Amniotic epithelial cell (primary cell): ENCODE measurements at regions not wholly inside any gene's neighbourhood (a gene's known extent, or its start where the extent isn't known, plus 50 kb on each side); places are given as distances from the start of the nearest gene placed in this dataset.

Source experiments
- DNase-seq: peaks from one replicate; pipeline ENCODE4 v3.0.0-alpha.2; 2010; ENCODE audit warnings: low read depth

DNA sequence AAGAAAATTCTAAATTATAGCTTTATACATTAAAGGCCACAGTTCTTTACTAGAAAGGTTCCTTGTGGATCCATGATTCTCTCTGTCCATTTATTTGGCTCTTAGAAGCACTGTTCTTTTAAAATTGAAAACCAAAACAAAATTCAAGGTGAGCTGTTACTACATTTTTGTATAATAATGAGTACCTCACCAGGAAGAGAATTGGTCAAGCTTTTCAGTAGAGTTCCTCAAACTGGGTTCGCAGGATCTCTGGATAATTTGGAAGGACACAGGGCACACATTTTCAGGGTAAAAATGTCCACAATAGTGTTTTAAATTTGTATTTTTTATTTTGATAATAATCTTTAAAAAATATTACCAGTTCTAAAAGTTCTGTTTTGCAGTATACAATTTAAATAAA, 93.0 kb downstream of the PPP1R3A start:
- DNase-seq: no peak

DNA sequence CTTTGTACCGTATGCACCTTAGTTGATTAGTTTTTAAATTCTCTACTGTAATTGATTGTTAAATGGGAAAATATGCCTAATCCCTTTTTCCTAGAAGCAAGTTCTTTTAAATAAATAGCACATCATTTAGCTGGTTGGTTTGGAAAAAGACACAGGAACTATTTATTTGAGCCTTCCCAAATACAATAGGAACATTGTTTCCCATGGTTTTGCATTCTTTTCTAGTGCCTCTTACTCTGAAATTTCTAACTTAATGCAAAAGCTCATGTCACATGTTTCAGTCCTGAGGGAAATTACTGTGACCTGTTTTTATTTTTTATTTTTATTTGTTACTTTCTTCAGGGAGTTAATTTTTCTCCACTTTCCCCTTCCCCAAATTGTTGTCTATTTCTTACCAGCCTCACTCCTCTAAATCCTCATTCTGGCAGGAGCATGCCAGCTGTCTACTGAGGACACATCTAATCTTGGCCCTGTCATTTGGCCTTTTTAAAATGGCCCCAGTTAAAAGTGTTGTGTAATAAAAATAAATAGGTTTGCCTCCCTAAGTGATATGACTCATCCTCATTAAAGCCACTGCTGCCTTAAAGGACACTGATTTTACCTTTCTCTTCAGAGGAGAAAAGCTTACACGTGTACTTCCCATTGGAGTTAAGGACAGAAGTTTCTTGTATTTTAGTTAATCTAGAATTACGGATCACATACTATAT, 94.5 kb downstream of the PPP1R3A start:
- no peak for DNase-seq

DNA sequence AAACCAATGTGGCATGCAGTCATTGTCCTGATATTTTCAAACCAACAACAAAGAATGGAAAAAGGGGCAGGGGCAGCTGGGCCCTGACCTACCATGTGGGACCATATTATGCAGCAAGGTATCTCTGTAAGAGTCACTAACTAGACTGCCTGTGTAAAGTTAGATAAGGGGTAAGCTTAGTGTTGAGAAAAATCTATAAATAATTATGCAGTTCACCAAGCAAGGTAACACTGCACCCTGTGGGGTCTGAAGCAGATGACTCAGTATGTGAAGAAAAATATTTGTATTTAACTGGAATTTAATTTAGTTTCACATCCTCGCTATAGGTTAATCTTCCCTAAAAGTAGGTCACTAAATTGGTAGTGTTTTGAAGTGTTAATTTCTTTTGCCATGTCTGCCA, 99.3 kb downstream of the PPP1R3A start:
- no peak for DNase-seq

- no peak for DNase-seq
Observed at GRCh38 chr7:113816639-113817038, 102.2 kb downstream of the PPP1R3A start.

DNA sequence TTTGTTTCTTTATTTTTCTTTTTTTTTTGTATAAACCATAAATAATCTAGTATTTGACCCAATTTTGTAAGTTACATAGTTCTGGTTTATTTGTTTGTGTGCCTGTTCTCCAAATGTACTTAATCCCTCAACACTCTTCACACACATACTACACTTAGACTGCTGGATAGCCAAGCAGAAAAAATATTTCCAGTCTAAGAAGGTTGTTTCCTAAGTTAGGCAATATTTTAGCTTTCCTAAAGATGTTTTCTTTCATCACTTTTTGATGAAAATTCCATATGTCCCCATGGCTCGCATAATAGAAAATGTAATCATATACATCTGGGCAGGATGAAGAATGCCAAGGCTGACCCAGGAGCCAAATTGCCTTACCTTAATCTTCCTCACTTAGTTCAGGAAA, 105.3 kb downstream of the PPP1R3A start:
- DNase-seq: no peak

DNA sequence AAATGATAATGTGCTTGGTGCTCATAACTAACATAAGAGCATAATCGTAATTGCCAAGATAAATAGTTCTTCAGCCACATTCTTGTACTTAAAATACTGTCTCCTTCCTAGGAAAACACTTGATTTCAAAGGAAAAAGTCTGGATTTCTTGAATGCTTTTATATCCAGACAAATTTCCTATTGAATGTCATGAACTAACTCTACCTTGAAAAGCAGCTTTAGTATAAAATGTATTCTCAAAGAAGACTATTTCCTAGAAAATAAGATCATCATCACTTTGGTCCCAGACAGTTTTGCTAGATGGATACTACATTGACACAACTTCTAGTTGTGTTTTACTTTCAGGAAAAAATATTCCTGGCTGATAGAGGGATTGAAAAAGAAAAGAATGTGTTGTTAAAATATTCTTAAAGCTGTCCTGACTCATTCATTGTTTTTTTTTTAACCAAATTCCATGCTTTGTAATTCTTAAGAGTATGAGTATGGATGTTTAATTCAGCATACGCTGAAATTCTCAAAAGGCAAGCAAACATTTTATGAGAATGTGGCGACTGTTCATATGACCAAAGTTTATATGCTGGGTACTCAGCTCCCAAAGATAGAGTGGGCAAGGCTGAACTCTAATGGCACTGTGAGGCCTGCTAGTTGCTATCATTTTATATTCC, 106.1 kb downstream of the PPP1R3A start:
- DNase-seq: no peak

DNA sequence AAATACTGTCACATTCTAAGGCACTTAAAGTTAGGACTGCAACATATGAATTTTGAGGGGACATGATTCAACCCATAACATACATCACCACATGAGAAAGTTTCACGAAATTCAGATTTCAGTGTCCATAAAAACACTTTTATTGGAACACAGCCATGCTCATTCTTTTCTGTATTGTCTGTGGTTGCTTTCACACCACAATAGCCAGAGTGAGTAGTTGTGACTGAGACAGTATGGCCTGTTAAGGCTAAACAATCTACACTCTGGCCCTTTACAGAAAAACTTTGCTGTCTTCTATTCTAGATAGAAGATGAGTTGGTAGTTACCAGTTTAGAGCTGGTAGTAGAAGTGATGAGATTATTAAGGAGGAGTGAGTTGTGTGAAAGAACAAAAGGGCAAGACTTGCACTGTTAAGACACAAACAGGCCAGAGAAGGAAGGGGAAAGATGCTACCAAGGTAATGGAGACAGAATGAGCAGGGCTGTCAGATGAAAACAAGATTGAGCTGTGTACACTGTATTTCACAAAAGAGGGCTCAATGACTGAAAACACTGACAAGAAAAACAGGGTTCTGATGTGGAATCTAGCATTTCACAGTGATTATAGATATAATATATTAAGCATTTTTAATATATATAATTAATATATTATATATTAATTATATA, 108.6 kb downstream of the PPP1R3A start:
- no peak for DNase-seq

- DNase-seq: no peak
Observed at GRCh38 chr7:113809581-113809980, 109.2 kb downstream of the PPP1R3A start.

GRCh38 chr7:113806633-113807327, 112.0 kb downstream of the PPP1R3A start:
- no peak for DNase-seq

- DNase-seq: no peak
Observed at GRCh38 chr7:113805976-113806375, 112.8 kb downstream of the PPP1R3A start.

- no peak for DNase-seq
Observed at GRCh38 chr7:113804475-113805095, 114.2 kb downstream of the PPP1R3A start.

DNA sequence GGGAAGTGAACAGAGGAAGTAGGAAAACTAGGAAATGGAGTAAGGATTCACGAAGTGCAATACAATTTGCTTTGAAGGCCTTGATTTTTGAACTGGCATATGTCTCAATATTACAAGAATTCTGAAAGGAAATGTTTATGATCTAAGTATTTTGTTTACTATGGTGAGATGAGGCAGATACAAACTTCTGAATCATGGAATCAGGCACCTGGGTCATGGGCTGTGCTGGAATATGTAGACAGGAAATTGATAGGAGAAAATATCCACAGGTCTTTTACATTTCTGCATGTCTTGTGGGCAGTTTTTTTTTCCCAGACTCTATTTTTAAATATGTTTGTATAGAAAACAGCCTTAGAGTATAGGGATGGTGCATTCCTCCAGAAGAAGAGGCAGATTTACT, 117.1 kb downstream of the PPP1R3A start:
- DNase-seq: no peak

- DNase-seq: no peak
Observed at GRCh38 chr7:113800826-113801225, 118.0 kb downstream of the PPP1R3A start.

DNA sequence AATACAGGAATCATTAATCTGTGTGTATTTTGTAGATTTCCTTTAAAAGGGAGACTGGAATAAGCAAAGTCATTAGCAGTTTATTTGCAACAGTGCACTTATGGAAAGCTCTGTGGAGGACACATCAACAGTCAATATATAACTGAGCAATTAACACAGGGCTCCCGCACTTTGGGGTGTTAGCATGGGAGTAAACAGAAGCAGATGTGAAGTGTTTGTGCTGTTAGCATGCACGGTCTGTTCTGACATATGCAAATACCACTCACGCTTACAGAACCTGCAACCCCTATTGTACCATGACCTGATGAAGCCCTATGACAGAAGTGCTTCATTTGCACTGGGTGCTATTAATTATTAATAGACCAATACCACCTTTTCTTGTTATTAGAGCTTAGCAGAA, 118.9 kb downstream of the PPP1R3A start:
- no peak for DNase-seq

DNA sequence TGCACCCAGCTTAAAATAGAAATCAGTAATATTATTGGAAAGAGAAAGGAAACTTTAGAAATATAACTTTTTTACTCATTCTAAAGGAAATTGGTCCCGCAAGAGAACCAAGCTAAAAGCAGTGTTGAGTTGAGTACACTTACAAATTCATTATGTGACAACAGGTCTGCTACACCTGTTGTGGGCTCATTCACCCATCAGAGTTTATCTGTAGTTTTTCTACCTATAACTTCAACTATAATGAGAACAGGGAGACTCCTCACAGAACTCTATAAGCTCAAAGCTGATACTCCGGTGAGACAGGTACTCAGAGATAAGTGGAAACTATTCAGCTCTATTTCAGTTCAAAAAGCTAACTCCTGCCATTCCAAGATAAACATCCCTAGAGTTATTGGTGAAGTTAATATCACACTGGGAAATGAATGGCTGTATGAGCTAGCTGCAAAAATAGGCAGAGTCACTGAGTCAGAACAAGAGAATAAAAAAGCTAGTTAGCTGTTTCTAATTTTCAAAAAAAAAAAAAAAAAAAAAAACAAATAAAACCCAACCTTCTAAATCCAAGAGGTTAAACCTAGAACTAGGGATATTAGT, 121.3 kb downstream of the PPP1R3A start:
- no peak for DNase-seq

- DNase-seq: peak; percentile 82
Observed at GRCh38 chr7:113796557-113796956, 122.3 kb downstream of the PPP1R3A start.

DNA sequence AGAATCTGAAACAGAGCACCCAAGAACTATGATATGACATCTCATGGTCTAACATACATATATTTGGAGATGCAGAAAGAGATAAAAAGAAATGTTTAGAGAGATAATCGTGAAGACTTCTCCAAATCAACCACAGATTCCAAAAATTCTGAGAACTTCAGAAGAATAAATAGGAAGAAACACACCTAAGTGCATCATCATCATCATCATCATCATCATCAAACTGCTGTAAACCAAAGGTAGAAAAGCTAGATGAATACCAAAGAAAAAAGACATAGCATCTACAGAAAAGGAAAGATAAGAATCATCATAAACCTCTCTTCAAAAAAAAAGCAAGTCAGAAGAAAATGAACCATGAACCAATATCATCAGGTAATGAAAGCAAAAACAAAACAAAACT, 124.2 kb downstream of the PPP1R3A start:
- no peak for DNase-seq

DNA sequence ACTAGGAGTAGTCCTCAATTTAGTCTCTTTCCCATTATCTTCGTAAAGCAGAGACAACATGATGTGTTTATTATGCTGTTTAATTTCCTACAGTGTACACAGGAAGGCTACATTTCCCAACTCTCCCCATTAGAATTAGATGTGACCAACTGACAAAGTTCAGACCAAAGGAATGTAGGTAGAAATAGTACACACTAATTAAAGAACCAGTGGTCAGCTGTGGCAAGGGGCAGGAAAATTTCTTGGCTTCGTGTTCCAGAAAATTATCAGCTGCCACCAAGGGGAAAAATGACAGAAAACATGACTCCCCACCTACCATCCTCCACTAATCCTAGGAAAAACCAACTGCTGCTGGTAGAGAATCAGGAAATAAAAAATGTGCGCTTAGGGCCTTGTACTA, 125.6 kb downstream of the PPP1R3A start:
- no peak for DNase-seq

DNA sequence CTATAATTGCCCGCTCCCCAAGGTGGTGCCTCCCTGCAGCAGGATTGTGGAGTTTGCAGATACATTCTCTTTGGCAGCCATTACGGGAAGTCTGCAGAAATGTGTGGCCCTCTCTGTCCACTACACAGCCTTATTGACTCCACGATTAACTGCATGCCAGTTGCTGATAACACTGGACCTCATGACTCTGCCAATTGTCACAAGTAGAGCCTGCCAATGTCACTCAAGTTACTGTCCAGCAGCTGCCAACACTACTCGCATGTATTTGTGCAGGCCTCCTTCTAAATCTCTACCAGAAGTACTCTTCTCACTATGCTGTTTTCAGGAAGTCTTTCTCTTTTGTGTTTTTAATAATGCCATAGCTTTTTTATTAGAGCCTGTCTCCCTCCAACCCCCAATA, 128.8 kb downstream of the PPP1R3A start:
- no peak for DNase-seq

DNA sequence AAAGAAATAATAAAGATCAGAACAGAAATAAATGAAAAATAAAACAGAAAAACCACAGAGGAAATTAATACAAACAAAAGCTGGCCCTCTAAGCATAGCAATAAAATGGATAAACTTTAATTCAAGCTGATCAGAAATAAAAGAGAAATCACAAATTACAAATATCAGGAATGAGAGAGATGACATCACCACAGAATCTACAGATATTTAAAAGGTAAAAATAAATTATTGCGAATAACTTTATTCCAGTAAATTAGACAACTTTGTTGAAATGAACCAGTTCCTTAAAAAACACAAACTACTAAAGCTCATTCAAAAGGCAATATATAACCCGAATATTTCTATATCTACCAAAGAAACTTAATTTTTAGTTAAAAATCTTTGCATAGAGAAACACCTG, 131.7 kb downstream of the PPP1R3A start:
- no peak for DNase-seq

DNA sequence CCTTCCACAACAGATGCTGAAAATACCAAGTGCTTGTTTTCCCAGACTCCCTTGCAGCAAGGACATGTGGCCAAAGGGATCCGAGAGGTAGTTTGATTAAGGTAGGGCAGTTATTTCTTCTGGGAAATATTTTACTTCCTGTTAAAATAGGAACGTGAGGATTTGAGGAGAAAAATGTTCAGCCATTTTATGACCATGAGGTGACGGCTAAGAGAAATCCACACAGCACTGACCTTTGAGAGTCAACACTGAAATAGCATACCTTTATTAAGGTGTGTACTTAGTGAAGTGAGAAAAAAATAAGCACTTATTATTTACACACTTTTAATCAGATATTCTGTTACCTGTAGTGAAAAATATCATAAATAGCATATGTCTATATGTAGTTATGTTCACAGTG, 133.9 kb downstream of the PPP1R3A start:
- DNase-seq: no peak

- DNase-seq: no peak
Observed at GRCh38 chr7:113784316-113784715, 134.5 kb downstream of the PPP1R3A start.
